ENCODE measurements at regions not wholly inside any gene's neighbourhood (a gene's known extent, or its start where the extent isn't known, plus 50 kb on each side); places are given as distances from the start of the nearest gene placed in this dataset.

DNA sequence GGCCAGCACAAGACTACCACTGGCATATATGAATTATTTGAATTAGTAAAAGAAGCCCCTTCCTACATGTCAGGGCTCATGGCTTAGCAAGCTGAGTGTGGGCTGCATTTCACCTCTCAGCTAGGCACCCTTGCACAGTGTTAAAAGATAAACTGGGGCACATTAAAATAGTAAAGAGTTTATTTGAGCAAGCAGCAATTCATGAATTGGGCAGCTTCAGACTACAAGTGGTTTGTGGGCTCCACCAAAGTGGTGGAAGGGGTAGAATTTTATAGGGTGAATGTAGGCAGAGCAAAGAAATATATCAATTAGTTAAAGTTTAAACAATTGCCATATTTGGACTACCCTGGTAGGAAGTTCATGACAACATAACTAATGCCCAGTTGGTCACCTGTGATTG is 178.8 kb downstream of the PLPP3 start:
- ChIA-PET POLR2A (no interaction called here), CTCF (interaction anchor here (0.6 kb wide), 1 partner anchor 159 kb away, joined by 3 read pairs; no protein-coding TSS in a partner anchor)
- H3K4me3 ChIP-seq = no peak overlapping the region
- H3K4me1 ChIP-seq = no peaks in the 10 kb centered on the region
- DNase-seq (ENCODE audit: low read depth in 1 of 2, low spot score in 1 of 2) (no peak), FAIRE-seq (no peak), ATAC-seq (no peak)
- no peaks in the 10 kb centered on the region for H3K9me3 ChIP-seq
- no peak overlapping the region for H3K27ac ChIP-seq
- no peak for TF ChIP-seq HDAC2 (IDR thresholded peaks at IDR 0.05)
- TF ChIP-seq PHF8 (IDR thresholded peaks at IDR 0.05; ENCODE audit: borderline replicate concordance, low read depth) = no peak
- no peak for TF ChIP-seq TFCP2L1 (CRISPR knock-in tag; IDR thresholded peaks at IDR 0.05)
- no peak for TF ChIP-seq ZNF302 (CRISPR knock-in tag; IDR thresholded peaks at IDR 0.05)
- TF ChIP-seq SMC3 (IDR thresholded peaks at IDR 0.05) = no peak
- TF ChIP-seq, protein P1, sequence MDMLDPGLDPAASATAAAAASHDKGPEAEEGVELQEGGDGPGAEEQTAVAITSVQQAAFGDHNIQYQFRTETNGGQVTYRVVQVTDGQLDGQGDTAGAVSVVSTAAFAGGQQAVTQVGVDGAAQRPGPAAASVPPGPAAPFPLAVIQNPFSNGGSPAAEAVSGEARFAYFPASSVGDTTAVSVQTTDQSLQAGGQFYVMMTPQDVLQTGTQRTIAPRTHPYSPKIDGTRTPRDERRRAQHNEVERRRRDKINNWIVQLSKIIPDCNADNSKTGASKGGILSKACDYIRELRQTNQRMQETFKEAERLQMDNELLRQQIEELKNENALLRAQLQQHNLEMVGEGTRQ (IDR thresholded peaks at IDR 0.05) = no peak
- no peak for TF ChIP-seq SREBF2 (IDR thresholded peaks at IDR 0.05)
- no peak for TF ChIP-seq NFE2L2 (conservative IDR thresholded peaks at IDR 0.05; ENCODE audit: low read length)
- no peak for TF ChIP-seq EHF (CRISPR knock-in tag; IDR thresholded peaks at IDR 0.05)
- no peak for TF ChIP-seq GATA3 (IDR thresholded peaks at IDR 0.05; ENCODE audit: borderline replicate concordance)
- TF ChIP-seq NPAS2 (CRISPR knock-in tag; IDR thresholded peaks at IDR 0.05; ENCODE audit: borderline replicate concordance) = no peak
- TF ChIP-seq CBX2 (IDR thresholded peaks at IDR 0.05; ENCODE audit: borderline replicate concordance, low read depth) = no peak
- no peak for TF ChIP-seq BHLHE40 (IDR thresholded peaks at IDR 0.05; ENCODE audit: low read depth, low read length)
- TF ChIP-seq CBX8 (IDR thresholded peaks at IDR 0.05) = no peak
- no peak for TF ChIP-seq RCOR1 (IDR thresholded peaks at IDR 0.05; ENCODE audit: low read depth, low read length)
- no peak for TF ChIP-seq EHMT2 (IDR thresholded peaks at IDR 0.05; ENCODE audit: low read depth)
- no peak for TF ChIP-seq ZSCAN20 (CRISPR knock-in tag; IDR thresholded peaks at IDR 0.05)
- TF ChIP-seq, protein P2, sequence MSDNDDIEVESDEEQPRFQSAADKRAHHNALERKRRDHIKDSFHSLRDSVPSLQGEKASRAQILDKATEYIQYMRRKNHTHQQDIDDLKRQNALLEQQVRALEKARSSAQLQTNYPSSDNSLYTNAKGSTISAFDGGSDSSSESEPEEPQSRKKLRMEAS (IDR thresholded peaks at IDR 0.05) = no peak
- H3K4me2 ChIP-seq = no peak overlapping the region

DNA sequence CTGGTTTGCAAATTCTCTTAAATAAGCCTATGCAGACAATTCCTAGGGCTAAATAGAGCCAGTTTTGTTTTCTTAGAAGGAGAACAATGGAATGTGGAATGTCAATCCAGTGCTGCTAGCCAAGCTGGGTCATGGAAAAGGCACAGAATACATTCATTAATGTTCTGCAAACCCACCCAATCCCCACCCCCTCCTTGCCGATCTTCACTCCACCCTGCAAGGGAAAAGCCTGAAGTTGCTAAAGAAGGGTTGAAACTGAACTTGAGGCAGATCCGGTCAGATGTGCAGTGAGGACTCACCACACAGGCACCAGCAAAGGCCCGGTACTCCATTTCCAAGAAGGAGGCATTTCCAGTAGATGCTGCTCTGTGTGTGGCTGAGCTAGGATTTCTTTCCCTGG is 179.6 kb downstream of the PLPP3 start:
- no peak for ATAC-seq
- Histone ChIP-seq H3K4me1 (no peaks in the 10 kb centered on the region), H3K9me3 (no peaks in the 10 kb centered on the region), H3K27ac (no peak overlapping the region), H3K4me3 (no peak overlapping the region), H3K4me2 (no peak overlapping the region)
- no peak for DNase-seq (ENCODE audit: low read depth in 1 of 2, low spot score in 1 of 2)
- FAIRE-seq = no peak
- ChIA-PET POLR2A (no interaction called here), CTCF (interaction anchor here (0.6 kb wide), 1 partner anchor 158 kb away, joined by 3 read pairs; no protein-coding TSS in a partner anchor)
- 94% methylated on average over 3 of the region's 3 CpGs for WGBS (ENCODE audit: missing lambda C conversion rate)
- TF ChIP-seq TFCP2L1 (CRISPR knock-in tag; IDR thresholded peaks at IDR 0.05) (no peak), SREBF2 (IDR thresholded peaks at IDR 0.05) (no peak), KDM1A (IDR thresholded peaks at IDR 0.05; ENCODE audit: low read depth) (no peak), POLR2AphosphoS2 (conservative IDR thresholded peaks at IDR 0.05; ENCODE audit: low read length) (no peak), MYC (IDR thresholded peaks at IDR 0.05; ENCODE audit: borderline replicate concordance, low read length) (no peak), BHLHE40 (IDR thresholded peaks at IDR 0.05; ENCODE audit: low read depth, low read length) (no peak), TP53 (CRISPR knock-in tag; IDR thresholded peaks at IDR 0.05) (no peak), RAD21 (conservative IDR thresholded peaks at IDR 0.05 in 1 of 2, IDR thresholded peaks at IDR 0.05 in 1 of 2) (no peak), PHF8 (IDR thresholded peaks at IDR 0.05; ENCODE audit: borderline replicate concordance, low read depth) (no peak), CBX8 (IDR thresholded peaks at IDR 0.05) (no peak), NR3C1 (IDR thresholded peaks at IDR 0.05) (no peak), ZSCAN20 (CRISPR knock-in tag; IDR thresholded peaks at IDR 0.05) (no peak), SMC3 (IDR thresholded peaks at IDR 0.05) (no peak)
- TF ChIP-seq, protein P3, sequence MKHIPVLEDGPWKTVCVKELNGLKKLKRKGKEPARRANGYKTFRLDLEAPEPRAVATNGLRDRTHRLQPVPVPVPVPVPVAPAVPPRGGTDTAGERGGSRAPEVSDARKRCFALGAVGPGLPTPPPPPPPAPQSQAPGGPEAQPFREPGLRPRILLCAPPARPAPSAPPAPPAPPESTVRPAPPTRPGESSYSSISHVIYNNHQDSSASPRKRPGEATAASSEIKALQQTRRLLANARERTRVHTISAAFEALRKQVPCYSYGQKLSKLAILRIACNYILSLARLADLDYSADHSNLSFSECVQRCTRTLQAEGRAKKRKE (CRISPR knock-in tag; IDR thresholded peaks at IDR 0.05; ENCODE audit: low read depth) = no peak
- TF ChIP-seq, protein P4, sequence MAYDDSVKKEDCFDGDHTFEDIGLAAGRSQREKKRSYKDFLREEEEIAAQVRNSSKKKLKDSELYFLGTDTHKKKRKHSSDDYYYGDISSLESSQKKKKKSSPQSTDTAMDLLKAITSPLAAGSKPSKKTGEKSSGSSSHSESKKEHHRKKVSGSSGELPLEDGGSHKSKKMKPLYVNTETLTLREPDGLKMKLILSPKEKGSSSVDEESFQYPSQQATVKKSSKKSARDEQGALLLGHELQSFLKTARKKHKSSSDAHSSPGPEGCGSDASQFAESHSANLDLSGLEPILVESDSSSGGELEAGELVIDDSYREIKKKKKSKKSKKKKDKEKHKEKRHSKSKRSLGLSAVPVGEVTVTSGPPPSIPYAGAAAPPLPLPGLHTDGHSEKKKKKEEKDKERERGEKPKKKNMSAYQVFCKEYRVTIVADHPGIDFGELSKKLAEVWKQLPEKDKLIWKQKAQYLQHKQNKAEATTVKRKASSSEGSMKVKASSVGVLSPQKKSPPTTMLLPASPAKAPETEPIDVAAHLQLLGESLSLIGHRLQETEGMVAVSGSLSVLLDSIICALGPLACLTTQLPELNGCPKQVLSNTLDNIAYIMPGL (CRISPR knock-in tag; IDR thresholded peaks at IDR 0.05; ENCODE audit: borderline replicate concordance) = no peak
- TF ChIP-seq, protein P2 (IDR thresholded peaks at IDR 0.05) = no peak
- TF ChIP-seq, protein P5, sequence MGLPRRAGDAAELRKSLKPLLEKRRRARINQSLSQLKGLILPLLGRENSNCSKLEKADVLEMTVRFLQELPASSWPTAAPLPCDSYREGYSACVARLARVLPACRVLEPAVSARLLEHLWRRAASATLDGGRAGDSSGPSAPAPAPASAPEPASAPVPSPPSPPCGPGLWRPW (IDR thresholded peaks at IDR 0.05) = no peak
- TF ChIP-seq, protein P6, sequence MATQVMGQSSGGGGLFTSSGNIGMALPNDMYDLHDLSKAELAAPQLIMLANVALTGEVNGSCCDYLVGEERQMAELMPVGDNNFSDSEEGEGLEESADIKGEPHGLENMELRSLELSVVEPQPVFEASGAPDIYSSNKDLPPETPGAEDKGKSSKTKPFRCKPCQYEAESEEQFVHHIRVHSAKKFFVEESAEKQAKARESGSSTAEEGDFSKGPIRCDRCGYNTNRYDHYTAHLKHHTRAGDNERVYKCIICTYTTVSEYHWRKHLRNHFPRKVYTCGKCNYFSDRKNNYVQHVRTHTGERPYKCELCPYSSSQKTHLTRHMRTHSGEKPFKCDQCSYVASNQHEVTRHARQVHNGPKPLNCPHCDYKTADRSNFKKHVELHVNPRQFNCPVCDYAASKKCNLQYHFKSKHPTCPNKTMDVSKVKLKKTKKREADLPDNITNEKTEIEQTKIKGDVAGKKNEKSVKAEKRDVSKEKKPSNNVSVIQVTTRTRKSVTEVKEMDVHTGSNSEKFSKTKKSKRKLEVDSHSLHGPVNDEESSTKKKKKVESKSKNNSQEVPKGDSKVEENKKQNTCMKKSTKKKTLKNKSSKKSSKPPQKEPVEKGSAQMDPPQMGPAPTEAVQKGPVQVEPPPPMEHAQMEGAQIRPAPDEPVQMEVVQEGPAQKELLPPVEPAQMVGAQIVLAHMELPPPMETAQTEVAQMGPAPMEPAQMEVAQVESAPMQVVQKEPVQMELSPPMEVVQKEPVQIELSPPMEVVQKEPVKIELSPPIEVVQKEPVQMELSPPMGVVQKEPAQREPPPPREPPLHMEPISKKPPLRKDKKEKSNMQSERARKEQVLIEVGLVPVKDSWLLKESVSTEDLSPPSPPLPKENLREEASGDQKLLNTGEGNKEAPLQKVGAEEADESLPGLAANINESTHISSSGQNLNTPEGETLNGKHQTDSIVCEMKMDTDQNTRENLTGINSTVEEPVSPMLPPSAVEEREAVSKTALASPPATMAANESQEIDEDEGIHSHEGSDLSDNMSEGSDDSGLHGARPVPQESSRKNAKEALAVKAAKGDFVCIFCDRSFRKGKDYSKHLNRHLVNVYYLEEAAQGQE (IDR thresholded peaks at IDR 0.05) = no peak
